Kidney glomerular epithelial cell (primary cell): ENCODE measurements at regions not wholly inside any gene's neighbourhood (a gene's known extent, or its start where the extent isn't known, plus 50 kb on each side); places are given as distances from the start of the nearest gene placed in this dataset.

Experiments
- DNase-seq: peaks from one replicate; lab custom pipeline; 2025; lab: John Stamatoyannopoulos, UW

- DNase-seq: no peak
Observed at GRCh38 chr1:87165177-87165576, 163.5 kb upstream of the LMO4 start.

GRCh38 chr1:87167157-87167789 lies 161.4 kb upstream of the LMO4 start:
- no peak for DNase-seq

GRCh38 chr1:87167848-87168525 lies 160.7 kb upstream of the LMO4 start:
- no peak for DNase-seq

GRCh38 chr1:87169263-87169910 lies 159.3 kb upstream of the LMO4 start:
- DNase-seq: no peak

GRCh38 chr1:87170157-87170556 lies 158.5 kb upstream of the LMO4 start:
- DNase-seq: no peak

- peak; percentile 3 for DNase-seq
Observed at GRCh38 chr1:87170931-87171598, 157.6 kb upstream of the LMO4 start.

- DNase-seq: no peak
Observed at GRCh38 chr1:87173231-87173630, 155.4 kb upstream of the LMO4 start.

- DNase-seq: peak; percentile 44
Observed at GRCh38 chr1:87174724-87175245, 153.9 kb upstream of the LMO4 start.

GRCh38 chr1:87176087-87176486 lies 152.6 kb upstream of the LMO4 start:
- no peak for DNase-seq

- no peak for DNase-seq
Observed at GRCh38 chr1:87176514-87176913, 152.2 kb upstream of the LMO4 start.

GRCh38 chr1:87178441-87178840 lies 150.2 kb upstream of the LMO4 start:
- no peak for DNase-seq

GRCh38 chr1:87179076-87179810 lies 149.4 kb upstream of the LMO4 start:
- no peak for DNase-seq

GRCh38 chr1:87179851-87180519 lies 148.7 kb upstream of the LMO4 start:
- no peak for DNase-seq

GRCh38 chr1:87180682-87181081 lies 148.0 kb upstream of the LMO4 start:
- no peak for DNase-seq

GRCh38 chr1:87182611-87183010 lies 146.1 kb upstream of the LMO4 start:
- no peak for DNase-seq

- DNase-seq: no peak
Observed at GRCh38 chr1:87185077-87185476, 143.6 kb upstream of the LMO4 start.

GRCh38 chr1:87186346-87186745 lies 142.3 kb upstream of the LMO4 start:
- no peak for DNase-seq

- DNase-seq: no peak
Observed at GRCh38 chr1:87188640-87189039, 140.0 kb upstream of the LMO4 start.

GRCh38 chr1:87190402-87190801 lies 138.3 kb upstream of the LMO4 start:
- DNase-seq: no peak

- DNase-seq: no peak
Observed at GRCh38 chr1:87191646-87192045, 137.0 kb upstream of the LMO4 start.

- DNase-seq: no peak
Observed at GRCh38 chr1:87194271-87194774, 134.4 kb upstream of the LMO4 start.
